HUES64 (cell line): ENCODE measurements at regions not wholly inside any gene's neighbourhood (a gene's known extent, or its start where the extent isn't known, plus 50 kb on each side); places are given as distances from the start of the nearest gene placed in this dataset.

Source experiments
- H3K27ac ChIP-seq: 2 replicates; pipeline ENCODE4 v1.7.0; 2013; ENCODE audit warnings: low read depth, low read length, inconsistent platforms
- H3K27me3 ChIP-seq: 2 replicates; pipeline ENCODE4 v1.6.1; 2013; ENCODE audit warnings: mild to moderate bottlenecking, low read length; ENCODE audit not compliant: insufficient read depth
- H3K36me3 ChIP-seq: 2 replicates; pipeline ENCODE4 v1.6.1; 2013; ENCODE audit warnings: mild to moderate bottlenecking, low read length; ENCODE audit not compliant: insufficient read depth
- H3K4me1 ChIP-seq: 2 replicates; pipeline ENCODE4 v1.6.1; 2013; ENCODE audit warnings: mild to moderate bottlenecking, low read length, moderate library complexity; ENCODE audit not compliant: insufficient read depth
- H3K4me3 ChIP-seq: 2 replicates; pipeline ENCODE4 v1.5.1; 2013; ENCODE audit warnings: mild to moderate bottlenecking, low read length, moderate library complexity
- H3K9ac ChIP-seq: 2 replicates; pipeline ENCODE4 v1.6.1; 2013; ENCODE audit warnings: mild to moderate bottlenecking, low read depth, low read length
- H3K9me3 ChIP-seq: 2 replicates; pipeline ENCODE4 v1.6.1; 2013; ENCODE audit warnings: low read depth, low read length; ENCODE audit not compliant: insufficient read depth
- WGBS: fragments of 150-250, 120-280 bp; methylation state at CpG from one replicate; pipeline ENCODE4 v1.1.7; 2013; ENCODE audit warnings: missing lambda C conversion rate; 5-methylcytosine and 5-hydroxymethylcytosine counted together

DNA sequence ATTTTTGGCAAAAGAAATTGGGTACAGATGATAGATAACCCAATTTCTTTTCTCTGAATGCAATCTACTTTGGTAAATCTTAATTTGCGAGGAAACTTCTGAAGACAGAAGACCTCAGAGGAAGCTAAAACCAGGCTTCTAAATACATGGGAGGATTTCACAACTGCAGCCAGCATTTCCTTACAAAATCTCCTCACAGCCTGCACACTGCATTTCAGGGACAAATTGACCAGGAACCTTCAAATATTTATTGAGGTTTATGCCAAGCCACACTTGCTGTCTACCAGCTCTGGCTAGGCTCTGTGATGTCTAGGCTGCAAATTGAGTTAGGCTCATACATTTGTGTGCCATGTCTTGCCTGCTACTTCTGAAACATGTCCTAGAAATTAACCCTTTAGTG lies 167.3 kb upstream of the CDH5 start:
- Histone ChIP-seq H3K9ac (no peak overlapping the region), H3K27ac (no peak overlapping the region), H3K9me3 (no peaks in the 10 kb centered on the region), H3K27me3 (no peaks in the 10 kb centered on the region), H3K4me3 (no peak overlapping the region), H3K4me1 (no peaks in the 10 kb centered on the region), H3K36me3 (no peaks in the 10 kb centered on the region)
- 87% methylated on average over 1 of the region's 1 CpG for WGBS

DNA sequence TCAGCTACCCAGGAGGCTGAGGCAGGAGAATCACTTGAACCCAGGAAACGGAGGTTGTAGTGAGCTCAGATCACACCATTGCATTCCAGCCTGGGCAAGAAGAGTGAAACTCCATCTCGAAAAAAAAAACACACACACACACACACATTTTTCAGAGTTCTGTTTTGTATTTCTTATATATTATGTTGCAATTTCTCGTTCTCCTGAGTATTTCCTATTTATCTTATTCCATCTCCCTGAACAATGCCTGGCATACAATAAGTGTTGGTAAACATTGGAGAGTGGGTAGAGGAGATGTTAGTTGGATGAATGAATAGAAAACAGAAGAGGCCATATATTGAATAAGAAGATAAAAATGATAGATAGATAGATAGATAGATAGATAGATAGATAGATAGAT lies 167.8 kb upstream of the CDH5 start:
- Histone ChIP-seq H3K27me3 (no peaks in the 10 kb centered on the region), H3K4me3 (no peak overlapping the region), H3K9ac (no peak overlapping the region), H3K4me1 (no peaks in the 10 kb centered on the region), H3K27ac (no peak overlapping the region), H3K36me3 (no peaks in the 10 kb centered on the region), H3K9me3 (no peaks in the 10 kb centered on the region)
- 80% methylated on average over 2 of the region's 3 CpGs for WGBS

DNA sequence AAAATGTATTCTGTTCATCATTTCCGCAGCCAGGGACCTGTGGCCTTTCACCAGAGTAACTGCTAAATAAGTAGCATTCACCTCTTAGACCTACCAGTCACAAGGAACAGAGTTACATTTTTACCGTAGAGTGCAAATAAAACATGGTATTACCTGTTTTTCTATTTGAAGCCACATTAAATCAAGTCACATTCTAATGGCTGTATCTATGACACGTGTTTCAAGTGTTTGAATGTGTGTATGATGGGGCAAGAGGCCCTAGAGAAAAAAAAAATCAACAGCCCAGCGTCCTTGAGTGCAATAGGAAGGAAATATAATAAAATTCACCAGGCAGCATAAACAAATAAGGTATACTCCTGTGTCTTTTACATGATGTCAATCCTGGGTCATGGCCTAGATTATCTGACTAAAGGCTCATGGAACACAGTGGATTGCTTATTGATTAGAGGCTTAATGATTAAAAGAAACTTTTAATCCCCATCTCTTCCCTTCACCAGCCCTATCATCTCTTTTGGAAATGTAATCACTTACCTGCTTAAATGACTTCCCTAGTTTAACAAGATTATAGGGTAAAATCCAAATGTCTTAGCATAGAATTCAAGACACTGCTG lies 168.7 kb upstream of the CDH5 start:
- no peaks in the 10 kb centered on the region for H3K27me3 ChIP-seq
- H3K36me3 ChIP-seq: no peaks in the 10 kb centered on the region
- H3K9me3 ChIP-seq: no peaks in the 10 kb centered on the region
- H3K4me1 ChIP-seq: no peaks in the 10 kb centered on the region
- no peak overlapping the region for H3K4me3 ChIP-seq
- no peak overlapping the region for H3K27ac ChIP-seq
- H3K9ac ChIP-seq: no peak overlapping the region
- WGBS: 90% methylated on average over 4 of the region's 4 CpGs

DNA sequence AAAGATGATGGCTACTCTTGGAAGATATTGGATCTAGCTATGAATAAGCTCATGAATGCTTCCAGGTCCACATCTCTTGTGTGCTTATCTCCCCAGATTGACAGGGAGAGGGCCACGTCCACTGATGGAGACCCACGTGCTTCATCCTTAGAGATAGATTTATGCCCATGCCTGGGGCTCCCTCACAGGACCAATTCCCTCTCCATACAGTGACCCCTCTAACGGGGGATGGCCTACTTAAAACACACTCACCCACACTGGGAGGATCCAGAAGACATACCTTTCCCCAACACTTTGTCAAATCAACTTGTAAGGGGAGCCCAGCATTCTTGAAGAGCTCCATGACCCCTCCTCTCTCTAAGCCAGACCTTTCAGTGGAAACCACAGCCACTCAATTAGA lies 169.7 kb upstream of the CDH5 start:
- H3K9ac ChIP-seq: no peak overlapping the region
- H3K36me3 ChIP-seq: no peaks in the 10 kb centered on the region
- H3K9me3 ChIP-seq: no peaks in the 10 kb centered on the region
- H3K4me3 ChIP-seq: no peak overlapping the region
- 91% methylated on average over 3 of the region's 3 CpGs for WGBS
- H3K4me1 ChIP-seq: no peaks in the 10 kb centered on the region
- H3K27me3 ChIP-seq: no peaks in the 10 kb centered on the region
- H3K27ac ChIP-seq: no peak overlapping the region

DNA sequence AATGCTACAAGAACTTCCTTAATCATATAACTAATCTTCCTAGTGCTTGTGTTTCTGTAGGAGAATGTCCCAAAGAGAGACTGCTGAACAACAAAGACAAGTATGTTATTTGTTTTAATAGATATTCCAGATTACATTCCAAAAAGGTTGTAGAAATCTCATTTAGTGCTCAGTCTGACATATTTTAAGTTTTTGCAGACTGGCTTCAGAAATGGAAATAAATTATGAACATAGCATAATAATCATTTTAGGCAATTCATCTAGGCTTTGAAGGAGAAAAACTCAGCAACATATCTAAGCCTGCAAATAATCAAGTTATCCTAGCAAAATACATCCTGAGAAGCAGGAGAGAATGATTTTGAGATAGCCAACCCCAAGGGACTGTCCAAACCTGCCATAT lies 171.6 kb upstream of the CDH5 start:
- H3K27ac ChIP-seq: no peak overlapping the region
- H3K4me3 ChIP-seq: no peak overlapping the region
- no peaks in the 10 kb centered on the region for H3K27me3 ChIP-seq
- no peaks in the 10 kb centered on the region for H3K9me3 ChIP-seq
- H3K4me1 ChIP-seq: no peaks in the 10 kb centered on the region
- H3K9ac ChIP-seq: no peak overlapping the region
- no peaks in the 10 kb centered on the region for H3K36me3 ChIP-seq

DNA sequence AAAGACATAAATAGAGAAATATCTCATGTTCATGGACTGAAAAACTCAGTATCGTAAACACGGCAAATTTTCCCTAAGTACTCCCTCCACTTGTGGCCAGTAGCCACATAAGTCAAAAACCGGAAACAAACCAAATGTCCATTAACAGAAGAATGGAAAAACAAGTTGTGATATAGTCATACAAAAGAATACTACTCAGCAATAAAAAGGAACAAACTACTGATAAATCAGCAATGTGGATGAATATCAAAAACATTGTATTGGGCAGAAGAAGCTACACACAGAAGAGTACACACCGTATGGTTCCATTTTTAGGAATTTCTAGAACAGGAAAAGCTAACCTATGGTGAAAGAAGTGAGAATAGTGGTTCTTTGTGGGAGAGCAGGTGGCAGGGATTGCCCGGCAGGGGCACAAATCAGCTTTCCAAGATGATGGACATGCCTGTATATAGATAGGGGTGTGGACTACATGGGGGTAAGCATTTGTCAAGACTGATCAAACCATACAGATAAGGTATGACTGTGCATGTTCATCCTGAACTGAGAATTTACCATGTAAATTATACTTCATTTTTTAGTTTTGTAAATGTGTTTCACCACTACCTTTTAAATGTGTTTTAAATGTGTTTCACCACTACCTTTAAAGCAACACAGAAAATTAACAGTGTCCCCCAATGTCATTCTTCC lies 172.8 kb upstream of the CDH5 start:
- no peaks in the 10 kb centered on the region for H3K36me3 ChIP-seq
- H3K27me3 ChIP-seq: no peaks in the 10 kb centered on the region
- H3K9me3 ChIP-seq: no peaks in the 10 kb centered on the region
- H3K4me1 ChIP-seq: 0 out of 2 replicates have a peak, but pooled peaks cover 5% of the 10 kb centered on the region
- H3K4me3 ChIP-seq: no peak overlapping the region
- H3K9ac ChIP-seq: no peak overlapping the region
- WGBS: 95% methylated on average over 4 of the region's 5 CpGs
- H3K27ac ChIP-seq: no peak overlapping the region

DNA sequence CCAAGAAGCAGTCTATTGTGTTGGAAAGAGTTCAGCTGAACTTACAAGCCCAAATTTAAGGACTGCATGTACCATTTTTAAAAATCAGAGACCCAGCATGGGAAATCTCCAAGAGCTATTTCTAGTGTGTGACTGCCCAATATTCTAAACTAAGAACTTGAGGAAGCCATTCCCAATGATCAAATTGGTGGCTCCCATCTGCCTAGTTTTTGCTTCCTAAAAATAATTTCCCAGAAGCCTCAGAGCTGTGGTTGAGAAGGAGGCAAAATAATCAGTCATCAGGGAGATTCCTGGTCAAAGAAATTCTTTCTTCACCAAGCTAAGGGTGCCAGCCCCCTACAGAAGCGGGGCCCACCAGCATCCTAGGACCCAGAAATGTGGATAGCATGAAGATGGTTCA lies 176.1 kb upstream of the CDH5 start:
- H3K27ac ChIP-seq: no peak overlapping the region
- no peak overlapping the region for H3K4me3 ChIP-seq
- no peaks in the 10 kb centered on the region for H3K27me3 ChIP-seq
- 91% methylated on average over 1 of the region's 1 CpG for WGBS
- 0 out of 2 replicates have a peak, but pooled peaks cover 5% of the 10 kb centered on the region for H3K4me1 ChIP-seq
- H3K9ac ChIP-seq: no peak overlapping the region
- no peaks in the 10 kb centered on the region for H3K9me3 ChIP-seq
- no peaks in the 10 kb centered on the region for H3K36me3 ChIP-seq

DNA sequence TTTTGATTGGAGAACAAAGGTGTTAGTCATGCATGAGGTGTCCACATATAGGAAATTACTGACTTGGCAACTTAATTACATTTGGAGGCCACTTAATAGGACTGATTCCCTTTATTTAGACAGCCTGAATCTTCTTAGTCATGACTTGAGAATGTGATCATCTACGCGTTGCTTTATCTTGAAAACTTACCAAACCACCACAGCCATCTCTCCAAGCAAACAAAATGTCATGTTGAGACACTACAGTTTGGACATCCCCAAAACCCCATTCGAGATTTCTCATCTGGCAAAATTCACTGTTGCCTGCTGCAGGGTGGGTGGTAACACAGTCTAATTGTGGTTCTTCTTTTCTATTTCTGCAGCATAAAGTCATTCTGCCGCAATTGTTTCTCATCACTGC lies 176.5 kb upstream of the CDH5 start:
- no peaks in the 10 kb centered on the region for H3K27me3 ChIP-seq
- H3K9me3 ChIP-seq: no peaks in the 10 kb centered on the region
- H3K9ac ChIP-seq: no peak overlapping the region
- no peaks in the 10 kb centered on the region for H3K36me3 ChIP-seq
- 96% methylated on average over 4 of the region's 4 CpGs for WGBS
- H3K4me1 ChIP-seq: 0 out of 2 replicates have a peak, but pooled peaks cover 5% of the 10 kb centered on the region
- H3K27ac ChIP-seq: no peak overlapping the region
- no peak overlapping the region for H3K4me3 ChIP-seq

DNA sequence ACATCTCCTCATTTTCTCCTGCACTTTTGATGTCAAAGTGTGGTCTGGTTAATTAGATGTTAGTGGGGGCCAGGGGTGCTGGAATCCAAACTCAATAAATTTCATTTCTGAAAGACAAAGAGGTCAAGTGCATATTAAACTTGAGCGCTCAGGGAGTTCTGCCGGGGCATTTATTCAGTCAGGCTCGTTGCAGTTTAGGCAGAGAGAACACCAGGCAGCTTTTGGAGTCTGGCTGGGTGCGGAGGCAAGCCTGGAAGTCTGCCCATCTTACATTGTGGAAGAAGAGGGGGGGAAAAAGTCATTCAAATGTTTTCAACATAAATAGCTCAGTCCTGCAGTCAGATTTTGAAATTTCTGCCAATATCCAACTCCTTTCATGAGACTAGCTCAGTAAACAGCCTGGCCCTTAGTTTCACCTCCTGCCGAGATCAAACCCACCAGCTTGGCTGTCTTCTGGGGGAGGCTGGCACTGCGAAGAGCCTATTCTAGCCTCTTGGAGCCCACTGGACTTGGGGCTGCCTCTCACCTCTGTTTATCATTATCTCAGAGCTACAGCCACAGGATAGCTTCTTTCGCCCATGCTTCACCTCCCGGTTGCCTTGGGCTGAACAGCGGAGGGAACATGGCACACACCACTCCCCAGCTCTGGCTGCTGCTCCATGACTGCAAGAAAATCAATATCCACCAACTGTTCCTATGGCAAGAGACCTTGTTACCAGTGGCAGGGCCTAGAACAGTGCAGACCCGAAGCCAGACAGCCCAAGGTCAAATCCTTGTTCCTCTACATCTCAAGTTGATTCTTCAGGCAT lies 177.4 kb upstream of the CDH5 start:
- Histone ChIP-seq H3K9ac (no peak overlapping the region), H3K4me1 (0 out of 2 replicates have a peak, but pooled peaks cover 5% of the 10 kb centered on the region), H3K4me3 (no peak overlapping the region), H3K36me3 (no peaks in the 10 kb centered on the region), H3K27ac (no peak overlapping the region), H3K27me3 (no peaks in the 10 kb centered on the region), H3K9me3 (no peaks in the 10 kb centered on the region)
- 78% methylated on average over 10 of the region's 10 CpGs for WGBS

DNA sequence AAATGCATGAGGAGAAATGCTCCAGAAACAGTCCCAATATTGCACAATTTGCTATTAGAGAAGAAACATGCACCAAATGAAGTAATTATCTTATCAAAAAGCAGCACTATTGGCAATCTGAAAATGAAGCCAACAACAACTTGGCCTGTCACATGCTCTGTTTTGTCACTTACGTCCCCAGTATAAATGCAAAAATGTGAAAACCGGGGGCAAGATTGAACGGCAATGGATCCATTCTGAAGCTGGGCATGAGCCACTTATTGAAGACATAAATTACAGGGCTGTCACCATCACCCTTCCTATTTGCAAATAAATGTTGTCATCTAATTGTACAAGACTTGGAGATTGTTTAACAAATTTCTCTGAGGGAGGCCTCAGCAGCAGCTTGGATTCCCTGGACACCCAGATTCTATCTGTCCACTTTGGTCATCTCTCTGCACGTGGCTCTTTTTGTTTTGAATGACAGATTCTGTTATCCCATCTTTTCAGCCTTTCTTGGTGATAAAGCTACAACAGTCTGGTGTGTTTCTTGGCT lies 180.2 kb upstream of the CDH5 start:
- Histone ChIP-seq H3K9me3 (no peaks in the 10 kb centered on the region), H3K9ac (no peak overlapping the region), H3K27me3 (no peaks in the 10 kb centered on the region), H3K4me1 (0 out of 2 replicates have a peak, but pooled peaks cover 5% of the 10 kb centered on the region), H3K36me3 (no peaks in the 10 kb centered on the region), H3K4me3 (no peak overlapping the region), H3K27ac (no peak overlapping the region)
- 92% methylated on average over 4 of the region's 4 CpGs for WGBS

DNA sequence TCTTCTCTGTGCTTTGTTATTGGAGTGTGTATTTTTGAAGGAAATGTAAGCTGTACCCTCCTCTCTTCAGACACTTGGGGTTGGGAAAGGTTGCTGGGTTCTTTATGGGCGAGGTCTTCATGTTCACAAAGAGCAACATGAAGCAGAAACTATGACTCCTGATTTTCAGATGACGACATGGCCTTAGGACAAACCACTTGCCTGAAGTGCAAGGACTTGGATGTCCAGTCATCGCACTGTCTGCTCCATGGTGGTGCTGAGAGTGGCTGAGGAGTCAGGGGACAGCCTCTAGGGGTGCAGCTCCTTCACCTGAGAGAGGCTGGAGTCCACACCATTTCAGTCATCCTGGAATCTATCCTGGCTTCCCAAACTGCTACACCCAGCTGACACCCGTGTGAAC lies 183.9 kb upstream of the CDH5 start:
- H3K9ac ChIP-seq: no peak overlapping the region
- H3K9me3 ChIP-seq: peaks cover 10% of the 10 kb centered on the region; the same call in 1 of the 2 replicates
- no peaks in the 10 kb centered on the region for H3K27me3 ChIP-seq
- H3K4me1 ChIP-seq: no peaks in the 10 kb centered on the region
- H3K36me3 ChIP-seq: no peaks in the 10 kb centered on the region
- H3K4me3 ChIP-seq: no peak overlapping the region
- H3K27ac ChIP-seq: no peak overlapping the region
- 97% methylated on average over 4 of the region's 4 CpGs for WGBS
